ENCODE measurements at regions not wholly inside any gene's neighbourhood (a gene's known extent, or its start where the extent isn't known, plus 50 kb on each side); places are given as distances from the start of the nearest gene placed in this dataset.

DNA sequence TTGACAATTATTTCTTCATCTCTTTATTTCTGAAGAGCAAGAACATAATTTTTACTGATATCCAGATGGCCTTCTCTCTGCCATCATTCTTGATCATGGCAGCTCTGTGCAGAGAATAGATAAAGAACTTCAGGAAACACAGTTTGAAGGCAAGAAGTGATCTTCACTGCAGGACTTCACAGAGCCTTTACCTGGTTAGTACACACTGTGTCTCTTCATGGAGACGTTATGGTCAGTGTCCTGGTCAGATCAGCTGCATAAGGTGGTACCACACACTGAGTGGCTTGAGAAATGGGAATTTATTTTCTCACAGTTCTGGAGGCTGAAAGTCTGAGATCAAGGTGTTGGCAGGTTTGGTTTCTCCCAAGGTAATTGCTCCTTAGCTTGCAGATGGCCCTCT is 129.5 kb downstream of the UTP18 start:
- DNase-seq: no peak

DNA sequence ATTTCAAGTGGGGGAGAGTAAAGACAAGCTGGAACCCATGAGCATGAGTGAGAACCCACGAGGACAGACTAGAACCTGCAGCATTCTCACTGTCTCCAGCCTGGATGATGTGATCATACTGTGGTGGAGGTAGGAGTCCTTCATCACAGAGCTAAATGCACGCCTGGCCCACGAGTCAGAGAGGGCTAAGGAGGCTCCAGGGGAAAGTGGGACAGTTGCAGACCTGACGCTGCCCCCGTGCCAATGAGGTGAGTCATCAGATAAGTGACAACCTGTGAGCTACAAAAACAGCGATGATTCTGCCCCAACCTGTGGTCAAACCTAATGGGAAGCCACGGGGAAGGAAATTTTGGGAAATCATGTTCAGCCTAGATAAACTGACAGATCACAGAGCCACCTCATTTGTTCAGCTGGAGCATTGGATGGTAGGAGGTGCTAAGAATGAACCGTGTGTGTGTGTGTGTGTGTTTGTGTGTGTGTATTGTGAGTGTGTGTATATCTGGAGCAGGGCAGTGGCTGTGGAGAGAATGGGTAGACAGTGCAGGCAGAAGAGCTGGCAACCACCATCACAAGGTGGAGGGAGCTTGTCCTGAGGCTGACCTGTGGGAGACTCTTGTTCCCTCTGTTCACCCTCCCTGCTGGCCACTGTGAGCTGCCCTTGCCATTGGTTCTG is 131.8 kb downstream of the UTP18 start:
- DNase-seq: no peak

DNA sequence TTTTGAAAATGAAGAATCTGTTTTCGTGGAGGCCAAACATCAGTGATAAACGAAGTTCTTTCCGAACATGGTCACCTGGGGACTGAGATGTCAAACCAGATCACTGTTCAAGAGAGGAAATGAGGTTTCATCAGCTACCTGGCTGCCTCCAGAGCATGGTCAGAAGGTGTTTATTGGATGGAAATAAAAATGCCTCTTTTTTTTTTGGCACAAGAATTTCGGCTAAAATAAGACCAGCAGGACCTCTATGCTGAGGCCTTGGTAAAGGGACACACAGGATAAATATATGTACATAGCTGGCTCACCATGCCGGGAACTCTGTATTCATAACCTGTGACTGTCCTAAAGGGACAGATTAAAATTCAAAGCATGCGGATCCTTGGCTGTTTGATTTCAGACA is 135.3 kb downstream of the UTP18 start:
- DNase-seq: no peak

DNA sequence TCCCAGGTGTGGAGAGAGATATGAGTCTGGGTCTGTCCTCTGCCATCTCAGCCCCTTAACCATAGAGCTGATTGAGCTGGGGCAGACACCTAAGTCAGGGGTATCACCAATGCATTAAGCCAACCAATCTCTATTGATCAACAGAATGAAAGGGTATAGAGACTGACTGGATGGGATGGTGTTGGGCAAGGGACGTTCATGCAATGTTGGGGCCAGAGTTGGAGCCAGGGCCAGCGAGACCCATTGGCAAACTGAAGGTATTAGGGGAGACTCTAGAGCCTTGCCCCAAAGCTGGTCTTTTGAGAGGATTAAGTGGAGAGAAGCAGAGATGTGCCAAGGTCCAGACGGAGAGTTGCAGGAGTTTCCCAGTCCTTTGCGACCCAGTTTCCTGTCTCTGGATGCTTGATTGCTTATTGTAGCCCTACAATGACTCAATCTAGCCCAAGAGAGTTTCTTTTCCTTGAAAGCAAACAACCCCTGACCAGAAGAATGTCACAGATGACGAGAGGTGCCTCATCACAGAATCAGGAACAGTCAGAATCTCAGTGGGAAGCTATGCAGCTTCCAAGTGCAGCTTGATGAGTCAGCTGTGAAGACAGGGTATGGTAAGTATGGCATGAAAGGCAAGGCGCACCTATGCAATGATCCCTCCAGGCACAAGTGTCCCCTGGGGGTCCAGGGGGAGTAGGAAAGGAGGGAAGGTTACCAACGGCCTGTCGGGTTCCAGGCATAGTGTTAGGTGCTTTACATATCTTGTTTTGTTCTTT is 137.2 kb downstream of the UTP18 start:
- no peak for DNase-seq

DNA sequence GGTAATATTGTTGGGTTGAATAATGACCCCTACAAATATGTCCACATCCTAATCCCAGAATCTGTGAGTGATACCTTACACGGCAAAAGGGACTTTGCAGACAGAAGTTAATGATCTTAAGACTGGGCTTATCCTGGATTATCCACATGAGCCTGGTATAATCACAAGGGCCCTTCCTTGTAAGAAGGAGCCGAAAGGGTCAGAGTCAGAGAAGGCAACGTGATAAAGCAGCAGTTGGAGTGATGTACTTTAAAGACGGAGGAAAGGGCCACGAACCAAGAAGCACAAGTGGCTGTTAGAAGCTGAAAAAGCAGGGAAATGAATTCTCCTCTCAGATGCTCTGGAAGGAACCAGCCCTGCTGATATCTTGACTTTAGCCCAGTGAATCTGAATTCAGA is 137.8 kb downstream of the UTP18 start:
- DNase-seq: no peak

DNA sequence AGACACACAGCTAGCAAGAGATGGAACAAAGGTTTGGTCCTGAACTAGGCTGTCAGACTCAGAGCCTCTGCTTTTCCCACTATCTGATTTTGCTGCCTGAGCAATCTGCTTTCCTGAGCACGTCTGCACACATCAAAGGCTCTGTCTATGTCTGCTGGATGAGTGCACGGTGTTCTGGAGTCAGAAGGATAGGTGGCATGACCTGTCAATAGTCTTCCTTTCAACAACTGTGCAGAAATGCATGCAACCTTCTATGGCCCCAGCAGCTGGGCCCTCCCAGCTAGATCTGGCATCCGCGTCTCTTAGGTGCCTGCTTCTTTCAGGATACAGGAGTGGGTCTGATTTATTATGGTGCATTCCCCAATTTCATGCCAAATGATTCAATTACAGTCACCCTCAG is 138.3 kb downstream of the UTP18 start:
- no peak for DNase-seq

DNA sequence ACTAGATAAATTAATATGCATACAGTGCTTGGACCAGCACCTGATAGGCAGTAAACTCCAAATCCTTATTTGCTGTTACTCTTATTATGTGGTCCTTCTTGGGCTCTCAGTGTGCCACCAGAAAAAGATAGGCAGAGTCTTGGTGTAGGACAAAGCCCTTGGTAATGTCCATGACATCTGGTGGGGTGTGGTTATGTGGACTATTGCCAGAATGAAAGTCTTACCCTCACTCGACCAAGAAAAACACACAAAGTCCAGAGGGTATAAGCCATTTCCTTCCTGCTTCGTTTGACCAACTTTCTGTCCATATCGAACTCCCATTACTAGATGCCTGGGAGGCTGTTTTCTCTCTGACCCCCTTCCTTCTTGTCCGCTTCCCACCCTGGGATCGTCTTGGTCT is 140.9 kb downstream of the UTP18 start:
- no peak for DNase-seq

DNA sequence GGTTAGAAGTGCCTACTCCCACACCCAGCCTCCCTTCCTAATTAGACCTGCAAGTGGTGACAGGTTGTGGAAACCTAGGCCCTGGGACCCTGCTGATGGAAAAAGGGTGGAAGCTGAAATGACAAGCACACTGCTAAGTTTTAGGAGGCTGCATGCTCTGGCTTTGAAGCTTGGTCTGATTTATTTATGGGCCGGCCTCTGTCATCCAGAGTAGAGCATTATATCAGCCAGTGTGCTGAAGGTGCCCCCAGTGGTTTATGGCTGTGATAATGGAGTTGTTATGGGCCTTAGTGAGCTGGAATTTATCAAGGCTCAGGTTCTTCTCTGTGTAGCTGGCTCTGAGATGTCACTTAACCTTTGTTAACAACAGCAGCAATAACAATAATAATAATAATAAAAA is 142.6 kb downstream of the UTP18 start:
- DNase-seq: no peak

DNA sequence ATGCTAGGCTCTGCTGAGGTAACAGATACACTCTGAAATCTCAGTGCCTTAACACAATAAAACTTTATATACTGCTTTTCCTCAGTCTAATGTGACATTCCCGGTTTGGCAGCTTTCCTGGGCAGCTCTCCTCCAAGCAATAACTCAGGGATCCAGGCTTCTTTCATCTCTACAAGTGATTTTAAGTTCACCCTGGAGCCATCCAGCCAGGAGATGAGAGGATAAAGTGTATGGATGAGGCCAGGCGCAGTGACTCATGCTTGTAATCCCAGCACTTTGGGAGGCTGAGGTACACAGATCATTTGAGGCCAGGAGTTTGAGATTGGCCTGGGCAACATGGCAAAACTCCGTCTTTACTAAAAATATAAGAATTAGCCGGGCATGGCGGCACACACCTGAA is 147.2 kb downstream of the UTP18 start:
- no peak for DNase-seq

DNA sequence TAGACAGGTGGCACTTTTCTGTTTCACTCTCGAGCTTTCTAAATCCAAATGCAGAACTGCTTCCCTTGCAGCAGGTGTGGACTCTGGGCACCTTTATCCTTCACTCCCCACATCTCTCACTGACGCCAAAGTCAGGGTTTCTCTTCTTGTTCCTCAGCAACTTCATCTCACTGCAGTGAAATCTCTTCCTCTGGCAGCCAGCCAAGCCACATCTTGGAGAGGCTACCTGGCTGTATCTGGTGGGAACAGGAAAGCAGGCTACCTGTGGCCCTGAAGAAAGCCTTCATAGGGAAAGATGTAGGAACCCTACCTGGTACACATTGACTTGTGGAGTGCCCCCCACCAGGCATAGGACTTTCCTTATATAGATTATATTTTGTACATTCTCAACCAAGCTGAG is 159.1 kb downstream of the UTP18 start:
- no peak for DNase-seq

DNA sequence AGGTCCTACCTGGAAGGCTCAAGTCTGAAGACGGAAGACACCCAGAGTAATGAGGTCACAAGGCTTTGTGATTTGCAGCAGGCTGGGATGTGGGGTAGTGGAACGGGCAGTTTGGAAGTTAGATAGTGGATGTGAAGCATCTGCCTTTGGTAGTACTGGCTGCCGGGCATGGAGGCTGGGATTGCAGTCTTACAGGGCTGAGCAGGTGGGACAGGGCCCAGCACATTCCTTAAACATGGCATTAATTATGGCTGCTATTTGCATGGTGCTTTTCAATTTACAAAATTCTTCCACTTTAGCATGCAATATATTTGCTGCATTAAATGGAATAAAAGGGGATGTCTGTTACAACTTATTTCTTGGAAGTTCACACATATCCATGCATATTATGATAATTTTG is 161.2 kb downstream of the UTP18 start:
- DNase-seq: no peak

DNA sequence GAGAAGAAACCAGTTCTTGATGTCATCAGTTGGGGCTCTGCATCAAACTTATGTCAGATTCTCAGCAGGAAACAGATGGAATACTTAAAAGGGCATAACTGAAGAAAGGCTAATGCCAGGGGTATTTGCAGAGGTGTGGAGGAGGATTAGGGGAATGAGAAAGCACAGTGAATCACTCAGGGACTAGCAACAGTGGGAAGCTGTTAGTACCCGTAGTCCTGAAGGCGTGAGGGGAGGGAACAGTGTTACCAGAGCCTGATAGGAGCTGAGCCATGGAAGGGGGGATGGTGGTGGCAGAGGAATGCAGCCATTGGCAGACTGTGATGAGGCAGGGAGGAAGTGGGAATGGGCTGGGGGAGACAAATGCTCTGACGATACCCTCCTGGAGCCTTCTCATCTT is 162.3 kb downstream of the UTP18 start:
- no peak for DNase-seq

DNA sequence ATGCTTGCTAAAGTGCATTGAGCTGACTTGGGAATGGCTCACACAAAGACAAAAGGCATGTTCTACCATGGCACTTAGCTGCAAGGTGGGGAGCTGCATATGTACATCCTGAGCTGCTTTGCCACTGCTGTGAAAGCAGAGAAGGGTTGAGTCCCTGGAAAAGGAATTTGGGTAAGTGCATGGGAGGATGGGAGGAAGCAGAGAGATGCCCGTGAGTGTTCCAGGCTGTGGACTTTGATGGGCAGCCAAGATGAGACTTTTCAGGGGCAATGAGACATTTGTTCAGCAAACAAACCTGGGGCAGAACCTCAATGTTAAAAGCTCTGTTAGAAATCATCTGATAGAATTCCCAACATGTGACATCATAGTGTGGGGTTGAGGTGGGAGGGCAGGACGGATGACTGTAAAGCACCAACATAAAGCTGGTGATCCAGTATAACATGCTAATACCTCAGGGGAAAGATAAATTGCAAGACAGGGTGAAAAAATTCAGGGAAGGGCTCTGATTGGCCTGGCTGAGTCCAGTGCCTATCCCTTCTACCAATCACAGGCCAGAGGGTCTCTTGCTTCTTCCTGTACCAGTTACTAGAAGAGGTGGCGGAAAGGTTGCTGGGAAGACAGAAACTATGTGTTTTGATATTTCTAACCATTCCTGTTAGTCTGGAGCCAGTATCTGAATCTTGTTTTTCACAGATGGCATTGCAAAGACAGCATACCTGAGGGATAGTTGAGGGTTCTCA is 163.2 kb downstream of the UTP18 start:
- no peak for DNase-seq

DNA sequence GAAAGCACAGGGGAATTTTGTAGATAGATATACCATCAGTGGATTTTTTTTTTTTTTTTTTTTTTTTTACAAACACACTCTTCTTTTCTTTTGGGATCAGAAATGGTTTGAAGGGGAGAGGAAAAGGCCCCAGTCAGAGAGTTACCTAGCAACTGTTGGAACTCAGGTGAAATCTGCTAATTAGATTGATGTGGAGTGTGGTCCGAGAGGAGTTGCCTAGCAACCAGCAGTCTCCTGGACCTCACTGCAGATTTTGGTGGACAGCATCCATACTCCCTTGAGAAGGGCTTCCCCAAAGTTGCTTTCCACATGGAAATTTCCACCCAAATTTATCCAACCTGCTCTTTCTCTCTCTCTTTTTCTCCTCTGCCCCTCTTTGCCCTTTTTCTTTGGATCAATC is 165.4 kb downstream of the UTP18 start:
- DNase-seq: no peak

DNA sequence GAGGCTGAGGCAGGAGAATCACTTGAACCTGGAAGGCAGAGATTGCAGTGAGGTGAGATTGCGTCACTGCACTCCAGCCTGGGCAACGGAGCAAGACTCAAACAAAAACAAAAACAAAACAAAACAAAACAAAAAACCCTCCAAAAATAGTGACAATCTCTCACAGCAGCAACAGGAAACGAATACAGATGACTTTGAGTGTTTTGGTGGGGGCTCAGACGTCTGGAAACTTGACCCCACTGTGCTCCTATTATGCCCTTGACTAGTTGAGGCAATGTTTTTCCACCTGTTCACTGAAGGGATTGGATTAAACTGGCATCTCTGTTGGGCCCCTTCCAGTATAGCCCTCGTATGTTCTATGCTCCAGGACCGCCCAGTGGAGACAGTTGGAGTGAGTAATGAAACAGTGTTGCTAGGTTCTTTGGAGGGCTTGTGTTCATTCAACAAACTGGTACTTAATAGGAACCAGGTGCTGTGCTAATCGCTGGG is 167.0 kb downstream of the UTP18 start:
- DNase-seq: peak; percentile 8 to 58

DNA sequence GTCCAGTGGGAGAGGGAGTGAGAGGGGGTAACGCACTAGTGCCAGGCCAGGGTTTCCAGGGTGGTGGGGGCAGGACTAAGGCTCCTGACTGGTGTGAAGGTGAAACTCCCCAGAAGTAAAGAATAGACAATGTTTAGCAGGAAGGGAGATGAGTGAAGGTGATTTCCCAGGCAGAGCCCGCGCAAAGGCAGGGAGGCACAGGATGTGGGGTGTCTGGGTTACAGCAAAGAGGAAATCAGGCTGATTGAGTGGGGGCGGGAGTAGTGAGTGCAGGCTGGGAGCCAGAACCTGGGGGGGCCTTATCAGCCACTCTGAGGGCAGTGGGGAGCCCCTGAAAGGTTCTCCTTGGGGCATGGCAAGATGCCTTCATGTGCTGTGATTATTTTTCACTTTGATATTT is 167.5 kb downstream of the UTP18 start:
- peak; percentile 70 to 80 for DNase-seq

DNA sequence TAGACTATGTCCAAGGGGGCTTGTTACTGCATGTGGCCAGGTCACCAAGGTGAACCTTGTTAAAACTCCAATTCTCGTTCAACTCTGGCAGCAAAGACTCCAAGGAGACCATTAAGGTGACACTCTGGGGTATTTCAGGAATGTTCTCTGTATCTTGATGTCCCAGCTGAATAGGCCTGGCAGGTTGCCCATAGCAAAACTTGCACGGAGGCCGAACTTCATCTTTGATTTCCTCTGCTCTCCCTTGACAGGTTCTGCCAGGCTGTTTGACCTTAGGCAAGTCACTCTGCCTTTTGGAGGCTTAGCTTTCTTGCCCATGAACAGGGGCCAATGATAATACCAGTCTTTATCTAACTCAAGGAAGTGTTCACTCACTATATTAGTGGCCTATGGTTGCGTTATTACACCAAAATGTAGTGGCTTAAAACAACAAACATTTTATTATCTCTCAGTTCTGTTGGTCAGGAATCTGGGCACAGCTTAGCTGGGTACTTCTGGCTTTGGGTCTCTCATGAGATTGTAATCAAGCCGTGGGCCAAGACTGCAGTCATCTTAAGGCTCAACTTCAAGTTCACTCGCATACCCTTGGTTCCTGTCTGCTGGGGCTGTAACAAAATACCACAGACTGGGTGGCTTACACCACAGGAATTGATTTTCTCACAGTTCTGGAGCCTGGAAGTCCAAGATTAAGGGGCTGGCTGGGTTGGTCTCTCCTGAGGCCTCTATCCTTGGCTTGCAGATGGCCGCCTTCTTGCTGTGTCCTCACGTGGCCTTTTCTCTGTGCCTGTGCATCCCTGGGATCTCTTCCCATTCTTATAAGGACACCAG is 168.5 kb downstream of the UTP18 start:
- DNase-seq: peak in 1 of 2 donors; percentile 35

DNA sequence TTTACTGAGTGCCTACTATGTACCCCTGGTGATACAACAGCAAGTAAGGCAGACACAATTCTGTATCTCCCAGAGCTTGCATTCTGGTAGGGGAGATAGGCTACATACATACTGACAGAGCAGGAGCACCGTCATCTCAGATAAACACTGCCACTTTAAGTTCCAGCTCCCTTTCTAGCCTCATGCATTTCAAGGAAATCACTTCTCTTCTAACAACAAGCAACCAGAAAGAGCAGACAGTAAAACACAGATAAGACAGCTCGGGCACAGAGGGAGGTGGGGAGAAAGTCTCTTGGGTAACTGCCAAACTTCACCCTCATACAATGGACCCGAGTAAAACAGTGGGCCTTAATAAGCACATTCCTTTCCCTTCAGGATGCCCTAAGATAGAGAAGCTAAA is 169.6 kb downstream of the UTP18 start:
- DNase-seq: peak; percentile 37 to 65

DNA sequence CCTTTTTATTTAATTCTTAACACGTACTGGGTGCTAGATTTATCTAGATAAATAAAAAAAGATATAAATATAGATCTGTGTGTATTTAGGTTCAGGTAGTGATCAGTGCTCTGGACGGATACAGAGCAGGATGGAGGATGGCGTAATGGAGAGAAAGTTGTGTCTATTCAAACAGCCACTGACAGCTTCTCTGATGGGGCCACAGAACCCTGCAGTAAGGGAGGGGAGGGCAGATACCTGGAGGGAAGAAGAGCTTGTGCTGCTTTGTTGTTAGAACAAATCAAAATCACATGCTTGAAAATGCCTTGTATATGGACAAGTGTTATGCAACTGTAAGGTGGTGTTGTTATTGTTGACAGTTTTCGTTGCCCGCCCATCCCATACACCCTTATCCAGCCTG is 170.2 kb downstream of the UTP18 start:
- peak in 1 of 2 donors; percentile 28 for DNase-seq

DNA sequence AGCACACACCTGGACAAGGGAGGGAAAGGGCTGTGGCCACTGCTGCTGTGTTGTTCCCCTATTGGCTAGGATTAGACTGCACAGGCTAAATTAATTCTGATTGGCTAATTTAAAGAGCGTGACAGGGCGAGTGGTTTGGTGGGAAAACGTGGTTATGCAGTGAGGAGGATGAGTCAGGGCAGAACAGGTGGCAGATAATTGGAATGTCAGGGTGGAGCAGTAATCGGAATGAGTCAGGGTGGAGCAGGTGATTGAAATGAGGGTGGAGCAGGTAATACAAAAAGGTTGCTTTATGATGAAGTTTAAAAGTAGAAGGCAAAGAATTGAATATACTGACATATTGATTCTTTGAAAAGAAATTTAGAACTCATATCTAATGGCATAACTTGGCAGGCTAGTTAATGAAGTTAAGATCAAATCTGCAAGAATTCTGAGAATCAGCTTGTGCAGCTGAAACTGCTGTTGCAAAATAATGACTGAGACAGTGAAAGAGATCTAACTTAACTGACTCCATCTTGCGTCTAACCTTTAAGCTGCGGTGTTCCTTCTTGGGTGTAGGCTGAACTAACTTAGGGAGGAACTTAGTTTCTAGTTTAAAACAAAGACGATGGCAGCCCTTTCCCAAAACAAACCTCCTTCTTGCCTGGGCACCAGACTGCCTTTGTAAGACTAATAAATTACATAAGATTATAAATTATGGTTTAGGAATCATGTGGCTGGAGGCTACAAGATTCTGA is 174.3 kb downstream of the UTP18 start:
- no peak for DNase-seq

DNA sequence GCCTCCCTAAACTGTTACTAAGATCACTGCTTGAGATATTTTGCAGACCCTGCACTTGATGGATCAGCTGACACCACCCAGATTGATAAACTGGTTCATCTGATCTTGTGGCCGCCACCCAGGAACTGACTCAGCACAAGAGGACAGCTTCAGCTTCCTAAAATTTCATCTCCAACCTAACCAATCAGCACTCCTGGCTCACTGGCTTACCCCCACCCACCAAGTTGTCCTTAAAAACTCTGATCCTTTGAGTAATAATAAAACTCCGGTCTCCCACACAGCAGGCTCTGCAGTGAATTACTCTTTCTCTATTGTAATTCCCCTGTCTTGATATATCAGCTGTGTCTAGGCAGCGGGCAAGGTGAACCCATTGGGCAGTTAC is 174.8 kb downstream of the UTP18 start:
- peak in 1 of 2 donors; percentile 42 for DNase-seq

DNA sequence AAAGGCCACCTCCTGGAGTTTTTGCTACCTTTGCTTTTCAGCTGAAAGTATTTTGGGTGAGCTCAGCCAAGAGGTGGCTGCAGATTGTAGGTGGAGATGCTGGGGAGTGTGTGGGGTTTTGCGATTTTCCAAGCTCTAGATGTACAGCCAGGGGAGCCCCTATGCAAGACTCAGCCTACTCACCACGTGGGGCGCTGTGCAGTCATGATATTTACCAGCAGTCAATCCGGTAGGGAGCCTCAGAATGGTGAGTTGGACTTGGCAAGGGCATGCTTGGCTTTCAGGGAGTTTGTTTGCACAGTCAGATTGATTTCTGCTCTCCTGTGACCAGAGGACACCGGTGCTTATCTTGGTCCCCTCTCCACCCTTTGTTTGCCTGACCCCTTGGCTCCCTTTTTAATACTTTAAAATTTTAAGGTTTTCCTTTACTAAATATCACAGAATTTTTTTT is 175.3 kb downstream of the UTP18 start:
- peak in 1 of 2 donors; percentile 61 for DNase-seq
